H1 (cell line): ENCODE measurements at regions not wholly inside any gene's neighbourhood (a gene's known extent, or its start where the extent isn't known, plus 50 kb on each side); places are given as distances from the start of the nearest gene placed in this dataset.

Experiments
- CTCF ChIA-PET: fragments of 300-600 bp; sonication (Branson Sonifier 250); formaldehyde crosslinking; loops from one replicate; lab custom pipeline; 2021; ENCODE audit not compliant: partially characterized antibody; lab: Charles Lee
- POLR2A ChIA-PET: fragments of 300-600 bp; sonication (Branson Sonifier 250); formaldehyde crosslinking; loops from one replicate; lab custom pipeline; 2021; ENCODE audit warnings: inconsistent platforms; ENCODE audit not compliant: partially characterized antibody; lab: Charles Lee
- DNase-seq, 2 experiments: peaks; one replicate each; pipeline versions ENCODE4 v3.0.0 to v3.0.0-alpha.2; 2010 to 2022; ENCODE audit warnings: low spot score in 2 of 2, low read depth in 1 of 2, mixed read lengths in 1 of 2
- FAIRE-seq: peaks from 2 replicates; lab custom pipeline; 2011; peaks lifted over from hg19 to GRCh38; lab: Jason Lieb, UNC
- H2AFZ ChIP-seq: 2 replicates; pipeline ENCODE4 v1.8.1; 2012; ENCODE audit warnings: low read length, inconsistent platforms
- H2AK5ac ChIP-seq: 2 replicates; pipeline ENCODE4 v1.6.1; 2013; ENCODE audit warnings: low read depth, low read length
- H2BK120ac ChIP-seq: replicated peaks from 2 replicates; pipeline ENCODE3; 2013; ENCODE audit warnings: low read depth, low read length, inconsistent platforms
- H2BK12ac ChIP-seq: 2 replicates; pipeline ENCODE4 v1.6.1; 2013; ENCODE audit warnings: low read depth, low read length
- H2BK15ac ChIP-seq: 2 replicates; pipeline ENCODE4 v1.6.1; 2013; ENCODE audit warnings: low read length
- H2BK20ac ChIP-seq: 2 replicates; pipeline ENCODE4 v1.6.1; 2013; ENCODE audit warnings: low read length
- H2BK5ac ChIP-seq: 2 replicates; pipeline ENCODE4 v1.6.1; 2013; ENCODE audit warnings: low read depth, low read length
- H3K14ac ChIP-seq: 2 replicates; pipeline ENCODE4 v1.6.1; 2013; ENCODE audit warnings: inconsistent platforms; ENCODE audit not compliant: insufficient read length
- H3K18ac ChIP-seq: 2 replicates; pipeline ENCODE4 v1.6.1; 2013; ENCODE audit warnings: low read length; ENCODE audit errors: extremely low read depth
- H3K23ac ChIP-seq: 2 replicates; pipeline ENCODE4 v1.6.1; 2013; ENCODE audit warnings: inconsistent platforms; ENCODE audit not compliant: insufficient read length
- H3K23me2 ChIP-seq: 2 replicates; pipeline ENCODE4 v1.6.1; 2013; ENCODE audit warnings: low read depth, low read length
- H3K27ac ChIP-seq: 2 replicates; pipeline ENCODE4 v1.6.1; 2011; ENCODE audit warnings: low read depth, low read length, inconsistent platforms
- H3K27me3 ChIP-seq, 4 experiments: replicated peaks in 1 of 4; 1 replicate in 1 of 4; 2 replicates in 3 of 4; pipeline versions ENCODE4 v1.6.1 to v1.8.1; 2011 to 2013; ENCODE audit warnings: low read length in 3 of 4, mild to moderate bottlenecking in 3 of 4, inconsistent platforms in 2 of 4, mixed read lengths in 2 of 4, moderate library complexity in 1 of 4; ENCODE audit not compliant: control insufficient read depth in 3 of 4, insufficient read depth in 3 of 4; ENCODE audit errors: extremely low read depth in 1 of 4
- H3K36me3 ChIP-seq, 4 experiments: 2 replicates each; pipeline versions ENCODE4 v1.6.1 to v1.8.1; 2011 to 2013; ENCODE audit warnings: mild to moderate bottlenecking in 4 of 4, low read length in 3 of 4, moderate library complexity in 2 of 4, control low read depth in 1 of 4, inconsistent platforms in 1 of 4; ENCODE audit not compliant: insufficient read depth in 4 of 4, control insufficient read depth in 2 of 4
- H3K4ac ChIP-seq: replicated peaks from 2 replicates; pipeline ENCODE3; 2013; ENCODE audit warnings: low read length, low read depth, mixed read lengths, inconsistent platforms; ENCODE audit not compliant: insufficient read length
- H3K4me1 ChIP-seq, 4 experiments: replicated peaks in 1 of 4; 1 replicate in 1 of 4; 2 replicates in 3 of 4; pipeline versions ENCODE4 v1.6.1 to v1.8.1; 2011 to 2013; ENCODE audit warnings: low read length in 3 of 4, inconsistent platforms in 2 of 4, mixed read lengths in 1 of 4; ENCODE audit not compliant: insufficient read depth in 4 of 4, control insufficient read depth in 3 of 4
- H3K4me2 ChIP-seq, 2 experiments: 2 replicates each; pipeline versions ENCODE4 v1.6.1 to v1.8.1; 2011 to 2013; ENCODE audit warnings: low read depth in 2 of 2, low read length in 2 of 2, control low read depth in 1 of 2, inconsistent platforms in 1 of 2, mild to moderate bottlenecking in 1 of 2; ENCODE audit not compliant: insufficient read depth in 1 of 2
- H3K4me3 ChIP-seq, 4 experiments: fragments of 200-600, 300-600 bp in 1 of 4; sonication (generic), shearing (Covaris generic), sonication (Bioruptor Twin) in 1 of 4; 2 replicates each; pipeline versions ENCODE4 v1.5.1 to v1.8.1; 2011 to 2016; ENCODE audit warnings: low read length in 4 of 4, low read depth in 3 of 4, control low read depth in 2 of 4, inconsistent platforms in 2 of 4, mild to moderate bottlenecking in 2 of 4, mixed read lengths in 1 of 4, moderate library complexity in 1 of 4; ENCODE audit not compliant: insufficient read depth in 2 of 4; ENCODE audit errors: extremely low read depth in 1 of 4
- H3K56ac ChIP-seq: replicated peaks from 2 replicates; pipeline ENCODE3; 2013; ENCODE audit warnings: low read depth, mild to moderate bottlenecking, mixed read lengths, low read length, inconsistent platforms; ENCODE audit not compliant: insufficient read length
- H3K79me1 ChIP-seq: 2 replicates; pipeline ENCODE4 v1.6.1; 2013; ENCODE audit warnings: low read depth, low read length, control low read depth
- H3K79me2 ChIP-seq, 2 experiments: 2 replicates each; pipeline versions ENCODE4 v1.6.1 to v1.8.1; 2012 to 2013; ENCODE audit warnings: low read length in 2 of 2, mild to moderate bottlenecking in 2 of 2, inconsistent platforms in 1 of 2; ENCODE audit not compliant: insufficient read depth in 2 of 2, control insufficient read depth in 1 of 2
- H3K9ac ChIP-seq, 4 experiments: replicated peaks in 1 of 4; 1 replicate in 1 of 4; 2 replicates in 3 of 4; pipeline versions ENCODE4 v1.6.1 to v1.8.1; 2011 to 2013; ENCODE audit warnings: low read depth in 3 of 4, low read length in 3 of 4, control low read depth in 2 of 4, mild to moderate bottlenecking in 2 of 4, moderate library complexity in 2 of 4, inconsistent platforms in 1 of 4; ENCODE audit errors: extremely low read depth in 1 of 4
- H3K9me3 ChIP-seq, 2 experiments: 2 replicates each; pipeline versions ENCODE4 v1.6.1 to v1.8.1; 2012 to 2013; ENCODE audit warnings: mild to moderate bottlenecking in 2 of 2, moderate library complexity in 2 of 2, control low read depth in 1 of 2, inconsistent platforms in 1 of 2, low read depth in 1 of 2, low read length in 1 of 2, mixed read lengths in 1 of 2; ENCODE audit not compliant: insufficient read depth in 2 of 2
- H4K20me1 ChIP-seq, 2 experiments: replicated peaks in 1 of 2; 2 replicates each; pipeline versions ENCODE3 to v1.8.1; 2011 to 2013; ENCODE audit warnings: inconsistent platforms in 2 of 2, low read length in 2 of 2, mild to moderate bottlenecking in 1 of 2; ENCODE audit not compliant: insufficient read depth in 2 of 2, control insufficient read depth in 1 of 2
- H4K5ac ChIP-seq: 2 replicates; pipeline ENCODE4 v1.6.1; 2013; ENCODE audit warnings: low read length, low read depth, mixed read lengths, inconsistent platforms; ENCODE audit not compliant: insufficient read length
- H4K8ac ChIP-seq: 2 replicates; pipeline ENCODE4 v1.8.0; 2013; ENCODE audit warnings: mild to moderate bottlenecking, moderate library complexity, low read length, inconsistent platforms; ENCODE audit not compliant: insufficient read depth; ENCODE audit errors: extremely low read depth
- H4K91ac ChIP-seq: replicated peaks from 2 replicates; pipeline ENCODE3; 2013; ENCODE audit warnings: low read length, mixed read lengths, inconsistent platforms; ENCODE audit not compliant: insufficient read length
- CEBPB ChIP-seq: IDR thresholded peaks from 2 replicates; pipeline ENCODE4 v1.6.1; 2012; ENCODE audit warnings: low read depth, low read length
- CTCF ChIP-seq, 3 experiments: IDR thresholded peaks; 1 replicate in 2 of 3; 2 replicates in 1 of 3; pipeline versions ENCODE4 v1.5.1 to v1.6.1; 2011; ENCODE audit warnings: low read length in 3 of 3, mild to moderate bottlenecking in 3 of 3, inconsistent platforms in 2 of 3, low read depth in 1 of 3, moderate library complexity in 1 of 3; ENCODE audit not compliant: insufficient read depth in 1 of 3; ENCODE audit errors: control extremely low read depth in 1 of 3
- GABPA ChIP-seq: IDR thresholded peaks from 2 replicates; pipeline ENCODE4 v1.6.1; 2011; ENCODE audit warnings: mild to moderate bottlenecking, low read length, moderate library complexity, borderline replicate concordance; ENCODE audit not compliant: insufficient read depth
- HDAC6 ChIP-seq: IDR thresholded peaks from one replicate; pipeline ENCODE4 v1.7.1; 2012; ENCODE audit warnings: low read depth, mild to moderate bottlenecking, inconsistent platforms, low read length, moderate library complexity
- WGBS, 2 experiments: shearing (Covaris generic) in 1 of 2; methylation state at CpG; one replicate each; pipeline versions ENCODE4 v1.1.6 to v1.1.7; 2013 to 2015; ENCODE audit warnings: low lambda C conversion rate in 2 of 2, mixed read lengths in 2 of 2, inconsistent platforms in 1 of 2, low coverage in 1 of 2, missing lambda C conversion rate in 1 of 2; ENCODE audit not compliant: insufficient replicate concordance in 2 of 2, insufficient coverage in 1 of 2, insufficient read length in 1 of 2; ENCODE audit errors: extremely low coverage in 1 of 2, missing lambda C conversion rate in 1 of 2; 5-methylcytosine and 5-hydroxymethylcytosine counted together
- TF ChIP-seq, protein P1 (sequence below): IDR thresholded peaks from 2 replicates; pipeline ENCODE4 v1.6.1; 2011; ENCODE audit warnings: low read length, improper control_type of control experiment

DNA sequence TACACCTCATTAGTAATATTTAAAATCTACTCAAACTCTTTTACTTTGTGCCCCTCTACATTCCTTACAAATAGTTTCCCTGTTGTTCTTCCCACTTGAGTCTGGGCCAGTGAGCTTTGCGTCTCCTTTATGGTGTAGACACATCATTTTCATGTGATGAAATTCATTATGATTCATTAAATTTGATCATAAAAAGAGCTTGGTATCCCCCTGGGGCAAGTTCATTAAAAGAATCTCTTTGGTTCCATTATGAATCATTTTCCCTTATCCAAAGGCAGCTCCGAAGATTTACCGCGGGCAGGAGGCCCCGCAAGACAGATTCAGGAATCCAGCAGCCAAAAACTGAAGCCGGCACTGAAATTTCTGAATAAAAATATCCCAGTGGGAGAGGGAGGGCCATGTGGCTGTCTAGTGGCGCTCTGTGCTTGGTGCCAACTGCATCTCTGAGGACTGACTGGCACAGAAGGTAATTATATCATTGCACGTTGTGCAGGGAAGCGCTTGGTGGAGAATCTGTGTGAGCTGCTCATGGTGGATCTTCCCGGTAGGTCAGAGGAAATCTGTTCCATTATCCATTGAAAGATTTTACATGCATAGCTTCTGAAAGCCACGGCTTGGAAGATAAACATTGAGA lies 151.4 kb upstream of the PITRM1 start:
- Histone ChIP-seq H3K9ac (no peak overlapping the region), H3K4me1 (no peaks in the 10 kb centered on the region), H4K91ac (no peak overlapping the region), H2BK15ac (no peak overlapping the region), H2BK20ac (no peak overlapping the region), H4K20me1 (no peaks in the 10 kb centered on the region), H4K8ac (no peak overlapping the region), H3K4ac (no peak overlapping the region), H3K27ac (no peak overlapping the region), H3K79me1 (no peaks in the 10 kb centered on the region), H3K23me2 (no peaks in the 10 kb centered on the region), H3K4me2 (no peak overlapping the region), H2BK12ac (no peak overlapping the region), H2BK120ac (no peak overlapping the region), H3K4me3 (no peak overlapping the region), H2BK5ac (no peak overlapping the region), H4K5ac (no peak overlapping the region), H3K23ac (no peak overlapping the region), H3K79me2 (no peaks in the 10 kb centered on the region), H3K27me3 (no peaks in the 10 kb centered on the region), H3K36me3 (no peaks in the 10 kb centered on the region), H3K18ac (no peak overlapping the region), H3K14ac (no peak overlapping the region), H3K9me3 (peaks cover 10 to 12% of the 10 kb centered on the region in 2 experiments; a peak in 2 of 4 replicates), H2AK5ac (no peak overlapping the region), H2AFZ (no peak overlapping the region), H3K56ac (no peak overlapping the region)
- FAIRE-seq, result no peak
- 89% methylated on average over 11 of the region's 11 CpGs; no CpG with 5 or more reads in 1 of the 2 experiments for WGBS, 2 experiments
- no peak for DNase-seq
- CTCF ChIA-PET, result interaction anchor here (1.8 to 1.9 kb wide), 2 partner anchors 10 to 80 kb away, joined by 4 to 7 read pairs; no protein-coding TSS in a partner anchor
- POLR2A ChIA-PET, result no interaction called here
- TF ChIP-seq, protein P1, sequence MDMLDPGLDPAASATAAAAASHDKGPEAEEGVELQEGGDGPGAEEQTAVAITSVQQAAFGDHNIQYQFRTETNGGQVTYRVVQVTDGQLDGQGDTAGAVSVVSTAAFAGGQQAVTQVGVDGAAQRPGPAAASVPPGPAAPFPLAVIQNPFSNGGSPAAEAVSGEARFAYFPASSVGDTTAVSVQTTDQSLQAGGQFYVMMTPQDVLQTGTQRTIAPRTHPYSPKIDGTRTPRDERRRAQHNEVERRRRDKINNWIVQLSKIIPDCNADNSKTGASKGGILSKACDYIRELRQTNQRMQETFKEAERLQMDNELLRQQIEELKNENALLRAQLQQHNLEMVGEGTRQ, result no peak
- TF ChIP-seq CEBPB (no peak), HDAC6 (no peak), GABPA (no peak), CTCF (IDR thresholded peaks at IDR 0.05; ENCODE audit: control extremely low read depth in 1 of 3, insufficient read depth in 1 of 3, low read depth in 1 of 3, low read length in 3 of 3) (no peak)
